ENCODE measurements at regions not wholly inside any gene's neighbourhood (a gene's known extent, or its start where the extent isn't known, plus 50 kb on each side); places are given as distances from the start of the nearest gene placed in this dataset.
"Not testable (repeated sequence)": the region's sequence is repeated elsewhere in the genome, so short reads cannot be mapped to it uniquely, and the experiment has no call there.

- no peak for DNase-seq (ENCODE audit: low read depth, low spot score)
- Histone ChIP-seq H3K9me3 (ENCODE audit: low read depth, low read length) (no peaks in the 10 kb centered on the region), H3K27ac (peak overlapping the region; percentile 65), H3K9ac (ENCODE audit: insufficient read length) (peak overlapping the region; percentile 12), H3K36me3 (ENCODE audit: insufficient read depth, low read length) (0 out of 2 replicates have a peak, but pooled peaks cover 3% of the 10 kb centered on the region), H3K4me3 (no peak overlapping the region)
- TF ChIP-seq FOXP2 (optimal IDR thresholded peaks at IDR 0.05; ENCODE audit: control extremely low read depth, extremely low read length, insufficient read depth) (no peak), EZH2 (IDR thresholded peaks at IDR 0.05) (no peak), POLR2AphosphoS5 (IDR thresholded peaks at IDR 0.05; ENCODE audit: borderline replicate concordance, low read depth, low read length) (no peak)
Measured at GRCh38 chr2:215793747-215794595, 219.4 kb downstream of the MREG start.

GRCh38 chr2:215791481-215791937 lies 221.8 kb downstream of the MREG start:
- Histone ChIP-seq H3K9ac (ENCODE audit: insufficient read length) (peak overlapping the region; percentile 61), H3K27ac (peak overlapping the region; percentile 98)
- DNase-seq (ENCODE audit: low read depth, low spot score), result no peak

GRCh38 chr2:215790523-215791421 lies 222.6 kb downstream of the MREG start:
- DNase-seq (ENCODE audit: low read depth, low spot score), result no peak
- Histone ChIP-seq H3K9ac (ENCODE audit: insufficient read length) (peak overlapping the region; percentile 61), H3K9me3 (ENCODE audit: low read depth, low read length) (no peaks in the 10 kb centered on the region), H3K36me3 (ENCODE audit: insufficient read depth, low read length) (0 out of 2 replicates have a peak, but pooled peaks cover 3% of the 10 kb centered on the region), H3K27ac (peak overlapping the region; percentile 98), H3K4me3 (peak overlapping the region; percentile 58)
- TF ChIP-seq POLR2AphosphoS5 (IDR thresholded peaks at IDR 0.05; ENCODE audit: borderline replicate concordance, low read depth, low read length) (no peak), EZH2 (IDR thresholded peaks at IDR 0.05) (no peak), FOXP2 (optimal IDR thresholded peaks at IDR 0.05; ENCODE audit: control extremely low read depth, extremely low read length, insufficient read depth) (no peak)

More at GRCh38 chr2:215791481-215791937, 221.8 kb downstream of the MREG start:
- Histone ChIP-seq H3K36me3 (ENCODE audit: insufficient read depth, low read length) (0 out of 2 replicates have a peak, but pooled peaks cover 3% of the 10 kb centered on the region), H3K4me3 (no peak overlapping the region; the same call in 1 of the 2 replicates), H3K9me3 (ENCODE audit: low read depth, low read length) (no peaks in the 10 kb centered on the region)
- no peak for TF ChIP-seq POLR2AphosphoS5 (IDR thresholded peaks at IDR 0.05; ENCODE audit: borderline replicate concordance, low read depth, low read length)
- TF ChIP-seq FOXP2 (optimal IDR thresholded peaks at IDR 0.05; ENCODE audit: control extremely low read depth, extremely low read length, insufficient read depth), result no peak
- TF ChIP-seq EZH2 (IDR thresholded peaks at IDR 0.05), result no peak

- no peaks in the 10 kb centered on the region for H3K36me3 ChIP-seq (ENCODE audit: insufficient read depth, low read length)
- H3K4me3 ChIP-seq, result no peak overlapping the region; the same call in 1 of the 2 replicates
- no peak overlapping the region for H3K9ac ChIP-seq (ENCODE audit: insufficient read length)
- TF ChIP-seq POLR2AphosphoS5 (IDR thresholded peaks at IDR 0.05; ENCODE audit: borderline replicate concordance, low read depth, low read length) (no peak), FOXP2 (optimal IDR thresholded peaks at IDR 0.05; ENCODE audit: control extremely low read depth, extremely low read length, insufficient read depth) (no peak), EZH2 (IDR thresholded peaks at IDR 0.05) (no peak)
- DNase-seq (ENCODE audit: low read depth, low spot score), result no peak
- H3K9me3 ChIP-seq (ENCODE audit: low read depth, low read length), result no peaks in the 10 kb centered on the region
- H3K27ac ChIP-seq, result peak overlapping the region; percentile 97
Measured at GRCh38 chr2:215787565-215788178, 225.7 kb downstream of the MREG start.

GRCh38 chr2:215787025-215787424 lies 226.3 kb downstream of the MREG start:
- no peaks in the 10 kb centered on the region for H3K36me3 ChIP-seq (ENCODE audit: insufficient read depth, low read length)
- no peak for DNase-seq (ENCODE audit: low read depth, low spot score)
- TF ChIP-seq FOXP2 (optimal IDR thresholded peaks at IDR 0.05; ENCODE audit: control extremely low read depth, extremely low read length, insufficient read depth), result no peak
- TF ChIP-seq EZH2 (IDR thresholded peaks at IDR 0.05), result no peak
- no peak for TF ChIP-seq POLR2AphosphoS5 (IDR thresholded peaks at IDR 0.05; ENCODE audit: borderline replicate concordance, low read depth, low read length)
- H3K9ac ChIP-seq (ENCODE audit: insufficient read length), result no peak overlapping the region
- H3K27ac ChIP-seq, result peak overlapping the region; percentile 97
- H3K4me3 ChIP-seq, result peak overlapping the region; percentile 15; the same call in 1 of the 2 replicates
- no peaks in the 10 kb centered on the region for H3K9me3 ChIP-seq (ENCODE audit: low read depth, low read length)

GRCh38 chr2:215784371-215784783 lies 229.0 kb downstream of the MREG start:
- H3K4me3 ChIP-seq, result peak overlapping the region; percentile 50
- peak overlapping the region; percentile 52 for H3K9ac ChIP-seq (ENCODE audit: insufficient read length)
- H3K36me3 ChIP-seq (ENCODE audit: insufficient read depth, low read length), result no peaks in the 10 kb centered on the region
- DNase-seq (ENCODE audit: low read depth, low spot score), result no peak
- H3K9me3 ChIP-seq (ENCODE audit: low read depth, low read length), result no peaks in the 10 kb centered on the region
- H3K27ac ChIP-seq, result peak overlapping the region; percentile 97
- no peak for TF ChIP-seq FOXP2 (optimal IDR thresholded peaks at IDR 0.05; ENCODE audit: control extremely low read depth, extremely low read length, insufficient read depth)
- no peak for TF ChIP-seq POLR2AphosphoS5 (IDR thresholded peaks at IDR 0.05; ENCODE audit: borderline replicate concordance, low read depth, low read length)
- TF ChIP-seq EZH2 (IDR thresholded peaks at IDR 0.05), result no peak

GRCh38 chr2:215783640-215784039 lies 229.7 kb downstream of the MREG start:
- H3K27ac ChIP-seq, result peak overlapping the region; percentile 97
- H3K9ac ChIP-seq (ENCODE audit: insufficient read length), result peak overlapping the region; percentile 52
- H3K4me3 ChIP-seq; DNase-seq (ENCODE audit: low read depth, low spot score); H3K9me3 ChIP-seq (ENCODE audit: low read depth, low read length); H3K36me3 ChIP-seq (ENCODE audit: insufficient read depth, low read length): not testable (repeated sequence)
